Stimulated activated CD8-positive, alpha-beta memory T cell treated with anti-CD3 and anti-CD28 coated beads, Interleukin-7, amount 100 ng/mL, for 24 hours (primary cell): ENCODE measurements at regions not wholly inside any gene's neighbourhood (a gene's known extent, or its start where the extent isn't known, plus 50 kb on each side); places are given as distances from the start of the nearest gene placed in this dataset.
"Not testable (repeated sequence)": the region's sequence is repeated elsewhere in the genome, so short reads cannot be mapped to it uniquely, and the experiment has no call there.

Experiments used
- DNase-seq: peaks from one replicate; pipeline ENCODE4 v3.0.0-alpha.2; 2020; ENCODE audit warnings: low read depth

- DNase-seq, result not testable (repeated sequence)
Measured at GRCh38 chr9:39463696-39464095, 108.2 kb downstream of the SPATA31A1 start.

- DNase-seq, result peak; percentile 47
Measured at GRCh38 chr9:39464122-39464777, 108.8 kb downstream of the SPATA31A1 start.

GRCh38 chr9:39474499-39474898 lies 119.0 kb downstream of the SPATA31A1 start:
- DNase-seq, result not testable (repeated sequence)

- DNase-seq, result not testable (repeated sequence)
Measured at GRCh38 chr9:39483073-39483472, 127.6 kb downstream of the SPATA31A1 start.

- DNase-seq, result not testable (repeated sequence)
Measured at GRCh38 chr9:39483880-39484279, 128.4 kb downstream of the SPATA31A1 start.

- not testable (repeated sequence) for DNase-seq
Measured at GRCh38 chr9:39484292-39484691, 128.8 kb downstream of the SPATA31A1 start.

- DNase-seq, result not testable (repeated sequence)
Measured at GRCh38 chr9:39487477-39487876, 132.0 kb downstream of the SPATA31A1 start.

GRCh38 chr9:39496248-39496647 lies 140.8 kb downstream of the SPATA31A1 start:
- not testable (repeated sequence) for DNase-seq

- not testable (repeated sequence) for DNase-seq
Measured at GRCh38 chr9:39503178-39503577, 147.7 kb downstream of the SPATA31A1 start.

GRCh38 chr9:39527387-39528029 lies 172.0 kb downstream of the SPATA31A1 start:
- not testable (repeated sequence) for DNase-seq

GRCh38 chr9:39532597-39532996 lies 177.1 kb downstream of the SPATA31A1 start:
- DNase-seq, result not testable (repeated sequence)

GRCh38 chr9:39533001-39533762 lies 177.7 kb downstream of the SPATA31A1 start:
- not testable (repeated sequence) for DNase-seq

- DNase-seq, result not testable (repeated sequence)
Measured at GRCh38 chr9:39533763-39534548, 178.5 kb downstream of the SPATA31A1 start.

- not testable (repeated sequence) for DNase-seq
Measured at GRCh38 chr9:39534897-39535296, 179.4 kb downstream of the SPATA31A1 start.

GRCh38 chr9:39542157-39542556 lies 186.7 kb downstream of the SPATA31A1 start:
- not testable (repeated sequence) for DNase-seq

- not testable (repeated sequence) for DNase-seq
Measured at GRCh38 chr9:39545079-39545478, 189.6 kb downstream of the SPATA31A1 start.

- not testable (repeated sequence) for DNase-seq
Measured at GRCh38 chr9:39550573-39550972, 195.1 kb downstream of the SPATA31A1 start.

- not testable (repeated sequence) for DNase-seq
Measured at GRCh38 chr9:39551544-39551943, 196.1 kb downstream of the SPATA31A1 start.

- DNase-seq, result not testable (repeated sequence)
Measured at GRCh38 chr9:39552242-39552881, 196.9 kb downstream of the SPATA31A1 start.

GRCh38 chr9:39554352-39554751 lies 198.9 kb downstream of the SPATA31A1 start:
- not testable (repeated sequence) for DNase-seq

GRCh38 chr9:39559384-39559783 lies 203.9 kb downstream of the SPATA31A1 start:
- DNase-seq, result not testable (repeated sequence)
